ENCODE measurements at regions not wholly inside any gene's neighbourhood (a gene's known extent, or its start where the extent isn't known, plus 50 kb on each side); places are given as distances from the start of the nearest gene placed in this dataset.

- TF ChIP-seq CTCF (IDR thresholded peaks at IDR 0.05; ENCODE audit: extremely low read depth, missing control alignments) = no peak
These were observed 368.4 kb downstream of the TXNL1 start for GRCh38 chr18:56269958-56270357.

GRCh38 chr18:56268952-56269351 lies 369.4 kb downstream of the TXNL1 start:
- no peak for TF ChIP-seq CTCF (IDR thresholded peaks at IDR 0.05; ENCODE audit: extremely low read depth, missing control alignments)
- no peak for DNase-seq (ENCODE audit: low spot score)

More at GRCh38 chr18:56269958-56270357, 368.4 kb downstream of the TXNL1 start:
- no peak for DNase-seq (ENCODE audit: low spot score)

GRCh38 chr18:56267334-56267733 lies 371.1 kb downstream of the TXNL1 start:
- no peak for TF ChIP-seq CTCF (IDR thresholded peaks at IDR 0.05; ENCODE audit: extremely low read depth, missing control alignments)
- no peak for DNase-seq (ENCODE audit: low spot score)

GRCh38 chr18:56258178-56258577 lies 380.2 kb downstream of the TXNL1 start:
- no peak for TF ChIP-seq CTCF (IDR thresholded peaks at IDR 0.05; ENCODE audit: extremely low read depth, missing control alignments)
- DNase-seq (ENCODE audit: low spot score) = no peak

GRCh38 chr18:56257205-56257604 lies 381.2 kb downstream of the TXNL1 start:
- TF ChIP-seq CTCF (IDR thresholded peaks at IDR 0.05; ENCODE audit: extremely low read depth, missing control alignments) = no peak
- DNase-seq (ENCODE audit: low spot score) = peak; percentile 20

- no peak for DNase-seq (ENCODE audit: low spot score)
- TF ChIP-seq CTCF (IDR thresholded peaks at IDR 0.05; ENCODE audit: extremely low read depth, missing control alignments) = no peak
These were observed 381.7 kb downstream of the TXNL1 start for GRCh38 chr18:56256659-56257058.

GRCh38 chr18:56255381-56255780 lies 383.0 kb downstream of the TXNL1 start:
- no peak for TF ChIP-seq CTCF (IDR thresholded peaks at IDR 0.05; ENCODE audit: extremely low read depth, missing control alignments)

More at GRCh38 chr18:56255381-56255780, 383.0 kb downstream of the TXNL1 start:
- DNase-seq (ENCODE audit: low spot score) = no peak
